ENCODE measurements at regions not wholly inside any gene's neighbourhood (a gene's known extent, or its start where the extent isn't known, plus 50 kb on each side); places are given as distances from the start of the nearest gene placed in this dataset.
A peak's percentile ranks its signal among the peaks of the same experiment; 100 is the strongest.

GRCh38 chr1:182198006-182198605 lies 136.6 kb upstream of the ZNF648 start:
- no peaks in the 10 kb centered on the region for H3K27me3 ChIP-seq
- peaks cover 0 to 6% of the 10 kb centered on the region in 2 donors for H3K4me1 ChIP-seq
- H3K4me3 ChIP-seq: no peak overlapping the region
- peak overlapping the region; percentile 31 to 56 for H3K27ac ChIP-seq
- no peaks in the 10 kb centered on the region for H3K36me3 ChIP-seq
- no peak for DNase-seq (ENCODE audit: low spot score in 2 of 2)
- intact Hi-C loops (cut with DNase I; ENCODE audit: low total_unique reads): loop anchor here (5.0 kb wide), 1 partner anchor 101 kb away; no protein-coding TSS in a partner anchor
- no peak for TF ChIP-seq POLR2A (IDR thresholded peaks at IDR 0.05)
- TF ChIP-seq POLR2AphosphoS5 (IDR thresholded peaks at IDR 0.05): no peak
- no peak for TF ChIP-seq CTCF (IDR thresholded peaks at IDR 0.05)
- H3K9me3 ChIP-seq: no peaks in the 10 kb centered on the region

GRCh38 chr1:182196897-182197870 lies 135.7 kb upstream of the ZNF648 start:
- Histone ChIP-seq H3K4me1 (peaks cover 0 to 6% of the 10 kb centered on the region in 2 donors), H3K27me3 (no peaks in the 10 kb centered on the region), H3K27ac (peak overlapping the region; percentile 31 to 56), H3K4me3 (no peak overlapping the region), H3K9me3 (no peaks in the 10 kb centered on the region), H3K36me3 (no peaks in the 10 kb centered on the region)
- intact Hi-C loops (cut with DNase I; ENCODE audit: low total_unique reads): loop anchor here (5.0 kb wide), 1 partner anchor 100 kb away; no protein-coding TSS in a partner anchor
- no peak for DNase-seq (ENCODE audit: low spot score in 2 of 2)
- TF ChIP-seq POLR2A (IDR thresholded peaks at IDR 0.05) (no peak), POLR2AphosphoS5 (IDR thresholded peaks at IDR 0.05) (peak in 2 of 3 donors; percentile 70 to 80)

- H3K27ac ChIP-seq: no peak overlapping the region
- peaks cover 0 to 6% of the 10 kb centered on the region in 2 donors for H3K4me1 ChIP-seq
- intact Hi-C loops (cut with DNase I; ENCODE audit: low total_unique reads): loop anchor here (5.0 kb wide), 1 partner anchor 98 kb away; no protein-coding TSS in a partner anchor
- H3K36me3 ChIP-seq: no peaks in the 10 kb centered on the region
- no peaks in the 10 kb centered on the region for H3K9me3 ChIP-seq
- TF ChIP-seq CTCF (IDR thresholded peaks at IDR 0.05) (no peak), POLR2A (IDR thresholded peaks at IDR 0.05) (no peak), POLR2AphosphoS5 (IDR thresholded peaks at IDR 0.05) (no peak)
- no peak overlapping the region for H3K4me3 ChIP-seq
- DNase-seq (ENCODE audit: low spot score in 2 of 2): no peak
- no peaks in the 10 kb centered on the region for H3K27me3 ChIP-seq
Observed at GRCh38 chr1:182195733-182196132, 134.2 kb upstream of the ZNF648 start.

- Histone ChIP-seq H3K9me3 (no peaks in the 10 kb centered on the region), H3K4me3 (no peak overlapping the region), H3K4me1 (peaks cover 0 to 6% of the 10 kb centered on the region in 2 donors), H3K36me3 (no peaks in the 10 kb centered on the region), H3K27me3 (no peaks in the 10 kb centered on the region), H3K27ac (peak overlapping the region in 1 of 2 donors; percentile 30)
- intact Hi-C loops (cut with DNase I; ENCODE audit: low total_unique reads): no loop called here
- no peak for DNase-seq (ENCODE audit: low spot score in 2 of 2)
- TF ChIP-seq POLR2A (IDR thresholded peaks at IDR 0.05) (no peak), POLR2AphosphoS5 (IDR thresholded peaks at IDR 0.05) (peak; percentile 68 to 92 (median 76))
Observed at GRCh38 chr1:182193908-182194550, 132.5 kb upstream of the ZNF648 start.

- peaks cover 0 to 6% of the 10 kb centered on the region in 2 donors for H3K4me1 ChIP-seq
- TF ChIP-seq POLR2AphosphoS5 (IDR thresholded peaks at IDR 0.05): no peak
- no peak for TF ChIP-seq CTCF (IDR thresholded peaks at IDR 0.05)
- TF ChIP-seq POLR2A (IDR thresholded peaks at IDR 0.05): no peak
- intact Hi-C loops (cut with DNase I; ENCODE audit: low total_unique reads): no loop called here
- H3K27me3 ChIP-seq: no peaks in the 10 kb centered on the region
- H3K27ac ChIP-seq: peak overlapping the region in 1 of 2 donors; percentile 4
- H3K4me3 ChIP-seq: no peak overlapping the region
- no peaks in the 10 kb centered on the region for H3K36me3 ChIP-seq
- DNase-seq (ENCODE audit: low spot score in 2 of 2): no peak
- no peaks in the 10 kb centered on the region for H3K9me3 ChIP-seq
Observed at GRCh38 chr1:182192966-182193365, 131.5 kb upstream of the ZNF648 start.
